A172 (cell line): ENCODE measurements at regions not wholly inside any gene's neighbourhood (a gene's known extent, or its start where the extent isn't known, plus 50 kb on each side); places are given as distances from the start of the nearest gene placed in this dataset.
"Not testable (repeated sequence)": the region's sequence is repeated elsewhere in the genome, so short reads cannot be mapped to it uniquely, and the experiment has no call there.

Experiments used
- DNase-seq: peaks from one replicate; pipeline ENCODE4 v3.0.0-alpha.2; 2015; ENCODE audit warnings: low spot score

DNA sequence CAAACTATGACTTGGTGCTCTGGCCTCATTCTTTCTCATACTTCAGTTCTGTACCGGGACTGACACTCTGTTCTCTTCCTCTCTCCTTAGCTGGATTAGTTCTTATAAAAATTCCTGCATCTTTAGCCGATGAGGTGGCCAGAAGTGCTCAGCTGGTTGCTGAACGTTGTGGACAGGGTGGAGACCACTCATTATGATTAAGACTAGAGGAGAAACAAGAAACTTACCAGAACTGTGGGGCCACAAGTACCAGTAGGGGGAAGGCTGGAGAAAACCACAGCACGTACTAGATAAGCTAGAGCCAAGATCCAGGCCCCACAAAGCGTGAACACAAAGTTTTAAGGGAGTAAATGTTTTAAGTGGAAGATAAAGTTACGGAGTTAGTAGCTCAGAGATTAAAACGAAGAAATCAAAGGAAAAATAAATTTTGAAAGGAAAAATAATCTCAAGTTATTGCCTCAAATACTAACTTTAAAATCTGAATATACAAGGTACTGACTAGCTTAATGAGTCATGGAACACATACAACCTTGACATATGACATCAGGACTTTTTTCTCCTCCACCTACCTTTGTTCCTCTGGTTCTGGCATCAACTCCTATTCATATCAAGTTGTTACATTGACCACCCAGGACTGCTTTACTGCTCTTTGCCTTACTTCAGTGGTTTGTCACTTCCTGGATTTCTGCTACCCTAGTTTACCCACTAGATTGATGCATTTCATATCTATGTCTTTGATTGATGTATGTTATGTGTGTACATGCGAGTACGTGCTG lies 469.0 kb downstream of the TFEC start:
- DNase-seq, result peak; percentile 75

GRCh38 chr7:115559877-115560276 lies 470.7 kb downstream of the TFEC start:
- no peak for DNase-seq

GRCh38 chr7:115558161-115558560 lies 472.4 kb downstream of the TFEC start:
- DNase-seq, result peak; percentile 31

DNA sequence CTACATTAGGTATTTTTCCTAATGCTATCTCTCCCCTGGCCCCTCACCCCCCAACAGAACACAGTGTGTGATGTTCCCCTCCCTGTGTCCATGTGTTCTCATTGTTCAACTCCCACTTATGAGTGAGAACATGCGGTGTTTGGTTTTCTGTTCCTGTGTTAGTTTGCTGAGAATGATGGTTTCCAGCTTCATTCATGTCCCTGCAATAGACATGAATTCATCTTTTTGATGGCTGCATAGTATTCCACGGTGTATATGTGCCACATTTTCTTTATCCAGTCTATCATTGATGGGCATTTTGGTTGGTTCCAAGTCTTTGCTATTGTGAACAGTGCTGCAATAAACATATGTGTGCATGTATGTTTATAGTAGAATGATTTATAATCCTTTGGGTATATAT lies 473.3 kb downstream of the TFEC start:
- DNase-seq, result not testable (repeated sequence)

DNA sequence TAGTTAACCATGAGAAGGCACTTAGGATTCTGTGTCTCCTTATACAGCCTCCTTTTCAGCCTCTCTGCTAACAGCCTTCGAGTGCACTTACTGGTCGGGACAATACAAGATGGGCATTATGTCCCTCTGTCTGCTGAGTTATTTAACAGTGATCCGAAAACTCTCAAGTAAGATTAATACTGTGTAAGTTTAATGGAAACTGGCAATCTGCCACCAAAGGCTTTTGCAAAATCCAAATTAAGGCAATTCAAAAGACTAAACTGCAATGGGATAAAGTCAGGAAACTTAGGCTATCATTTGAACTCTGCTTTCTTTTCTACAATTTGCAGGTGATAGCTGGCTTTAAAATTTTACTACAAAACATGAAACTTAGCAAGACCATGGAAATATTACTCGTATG lies 477.8 kb downstream of the TFEC start:
- no peak for DNase-seq

- DNase-seq, result no peak
Observed at GRCh38 chr7:115549910-115550309, 480.7 kb downstream of the TFEC start.

DNA sequence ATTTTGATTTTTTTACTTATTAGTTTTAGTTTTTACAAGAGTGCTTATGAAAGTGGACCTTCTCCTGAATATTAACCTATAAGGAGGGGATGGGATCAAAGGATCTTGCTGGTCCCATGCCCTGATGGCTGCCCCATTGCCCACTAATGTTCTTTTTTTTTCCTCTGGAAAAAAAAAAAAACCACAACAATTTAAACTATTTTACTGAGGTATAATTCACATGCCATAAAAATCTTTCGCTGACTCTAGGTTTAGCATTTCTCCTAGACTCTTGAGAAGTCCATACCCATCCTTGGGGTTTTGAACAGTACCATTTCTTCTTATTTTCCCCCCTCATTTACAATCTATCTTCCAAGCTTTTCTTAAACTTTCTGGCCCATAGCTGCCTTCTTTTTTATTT lies 481.8 kb downstream of the TFEC start:
- peak; percentile 6 for DNase-seq

DNA sequence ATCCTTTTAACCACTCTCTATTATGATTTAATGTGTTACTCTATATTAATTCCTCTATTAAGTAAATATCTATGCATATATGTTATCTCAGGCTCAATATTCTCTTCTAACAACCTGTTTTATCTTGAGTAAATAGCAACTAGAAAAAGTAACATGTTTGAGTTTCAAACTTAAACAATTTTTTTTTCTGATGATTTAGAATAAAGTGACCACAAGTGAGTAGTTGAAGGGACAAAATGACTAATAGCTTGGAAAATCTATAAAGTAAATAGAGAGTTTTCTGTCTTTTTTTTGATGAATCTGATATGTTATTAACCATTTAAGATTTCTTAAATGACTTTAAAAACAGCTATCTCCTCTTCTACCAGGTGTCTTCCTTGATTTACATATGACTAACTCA lies 483.8 kb downstream of the TFEC start:
- no peak for DNase-seq

DNA sequence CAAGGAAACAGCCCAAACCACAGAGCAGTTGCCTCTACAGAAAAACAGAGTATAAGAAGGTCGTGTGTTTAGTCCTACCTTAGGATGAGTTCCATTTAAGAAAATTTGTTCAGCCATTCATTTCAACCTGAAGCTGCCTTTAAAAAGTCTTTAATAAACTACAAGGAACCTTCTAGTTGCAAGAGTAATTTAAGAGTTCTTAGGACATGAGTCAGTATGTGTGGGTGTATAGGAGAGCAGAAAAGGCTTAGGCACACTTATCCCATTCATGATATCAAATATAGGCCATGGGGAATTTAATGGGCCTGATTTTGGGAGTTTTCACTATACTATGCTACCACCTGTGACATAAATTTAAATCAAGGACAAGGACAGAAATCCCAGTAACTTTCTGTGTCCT lies 496.8 kb downstream of the TFEC start:
- no peak for DNase-seq

GRCh38 chr7:115526278-115526677 lies 504.3 kb downstream of the TFEC start:
- no peak for DNase-seq

DNA sequence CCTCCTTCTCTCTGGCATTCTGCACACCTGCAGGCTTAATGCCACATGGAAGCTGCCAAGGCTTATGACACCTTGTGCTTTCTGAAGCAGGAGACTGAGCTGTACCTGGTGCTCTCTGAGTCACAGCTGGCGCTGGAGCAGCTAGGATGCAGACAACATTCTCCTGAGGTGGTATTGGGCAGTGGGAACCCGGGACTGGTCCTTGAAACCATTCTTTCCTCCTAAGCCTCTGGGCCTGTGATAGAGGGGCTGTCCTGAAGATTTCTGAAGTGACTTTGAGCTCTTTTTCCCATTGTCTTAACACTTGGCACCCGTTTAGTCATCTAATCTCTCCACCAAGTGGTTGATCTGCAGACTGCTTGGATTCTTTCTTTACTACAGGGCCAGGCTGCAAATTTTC lies 508.4 kb downstream of the TFEC start:
- no peak for DNase-seq

DNA sequence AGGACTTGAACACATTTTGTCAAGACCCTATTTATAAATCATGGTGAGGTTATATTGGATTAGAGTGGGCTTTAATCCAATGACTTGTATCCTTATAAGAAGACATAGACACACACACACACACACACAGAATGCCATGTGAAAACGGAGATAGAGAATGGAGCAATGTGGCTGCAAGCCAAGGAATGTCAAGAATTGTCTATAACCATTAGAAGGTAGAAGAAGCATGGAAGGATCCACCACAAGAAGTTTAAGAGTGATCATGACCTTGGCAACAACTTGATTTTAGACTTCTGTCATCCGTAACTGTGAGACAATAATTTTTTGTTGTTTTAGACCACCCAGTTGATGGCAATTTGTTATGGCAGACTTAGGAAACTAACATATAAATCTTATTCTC lies 514.2 kb downstream of the TFEC start:
- no peak for DNase-seq

DNA sequence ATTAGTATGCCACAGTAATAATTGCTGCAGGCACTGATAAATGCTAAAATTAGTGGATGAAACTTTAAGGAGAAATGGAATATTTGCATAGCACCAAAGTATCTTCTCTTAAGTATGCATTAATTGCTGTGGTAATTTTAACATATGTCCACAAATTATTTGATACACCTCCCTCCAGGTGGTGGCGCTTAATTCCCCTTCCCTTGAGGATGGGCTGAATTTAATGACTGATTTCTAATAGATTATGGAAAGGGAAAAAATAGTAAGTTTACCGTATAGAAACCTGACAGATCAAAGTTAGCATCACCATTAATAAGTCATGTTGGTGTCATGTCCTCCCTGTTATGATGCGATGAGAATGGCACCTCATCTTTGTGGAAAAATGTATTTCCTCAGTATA lies 519.2 kb downstream of the TFEC start:
- no peak for DNase-seq

DNA sequence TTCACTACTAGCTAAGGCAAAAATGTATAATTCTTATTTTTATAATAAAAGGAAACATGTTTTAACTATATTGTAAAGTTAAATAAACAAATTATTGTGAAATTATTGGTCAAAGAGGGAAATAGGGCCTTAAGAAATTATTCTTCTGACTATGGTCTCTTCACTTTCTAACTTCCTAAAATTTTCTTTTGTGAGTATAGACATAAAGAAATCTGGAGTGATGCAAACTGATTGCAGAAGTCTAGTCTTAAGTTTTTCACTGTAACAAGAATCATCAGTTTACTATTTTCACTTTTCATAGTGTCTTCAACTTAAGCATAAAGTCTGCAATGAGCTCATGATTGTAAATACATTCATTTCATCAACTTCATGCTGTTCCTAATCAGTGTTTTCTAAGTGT lies 525.4 kb downstream of the TFEC start:
- no peak for DNase-seq

DNA sequence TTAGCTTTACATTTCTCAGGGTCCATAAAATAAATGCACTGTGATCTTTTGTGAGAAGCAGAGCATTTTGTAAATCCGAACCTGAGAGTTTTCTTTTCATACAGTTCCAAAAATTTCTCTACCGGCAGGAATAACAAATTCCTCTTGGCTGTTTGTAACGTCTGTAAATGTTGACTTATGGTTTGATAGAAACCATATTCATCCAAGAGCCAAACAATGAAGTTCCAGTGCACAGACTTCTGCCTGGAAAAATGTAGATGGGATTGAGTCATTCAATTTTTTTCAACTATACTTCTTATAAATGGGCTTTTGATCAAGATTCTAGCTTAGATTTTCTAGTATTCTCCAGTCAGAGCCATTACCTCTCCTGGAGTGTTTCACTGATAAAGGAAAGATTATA lies 530.6 kb downstream of the TFEC start:
- DNase-seq, result no peak

- no peak for DNase-seq
Observed at GRCh38 chr7:115496006-115496405, 534.6 kb downstream of the TFEC start.

GRCh38 chr7:115494529-115495147 lies 535.9 kb downstream of the TFEC start:
- DNase-seq, result no peak

DNA sequence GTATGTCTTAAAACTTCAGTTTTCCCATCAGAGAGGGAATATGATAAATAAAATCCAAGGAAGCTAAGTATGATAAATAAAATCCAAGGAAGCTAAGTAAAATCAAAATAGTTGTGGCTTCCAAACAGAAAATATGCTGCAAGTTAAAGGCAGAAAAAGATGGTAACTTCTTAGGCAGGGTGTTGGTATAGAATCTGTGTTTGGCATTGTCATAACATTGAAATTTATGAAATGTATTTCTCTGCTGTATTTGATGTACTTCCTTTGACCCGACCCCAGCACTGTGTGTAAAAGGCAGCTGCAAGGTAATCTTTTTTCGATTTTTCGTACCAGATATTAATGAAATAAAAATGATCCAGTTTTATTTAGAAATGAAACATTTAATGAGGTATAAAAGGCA lies 537.2 kb downstream of the TFEC start:
- DNase-seq, result no peak

GRCh38 chr7:115491744-115492380 lies 538.7 kb downstream of the TFEC start:
- DNase-seq, result no peak

- no peak for DNase-seq
Observed at GRCh38 chr7:115479448-115479847, 551.1 kb downstream of the TFEC start.

DNA sequence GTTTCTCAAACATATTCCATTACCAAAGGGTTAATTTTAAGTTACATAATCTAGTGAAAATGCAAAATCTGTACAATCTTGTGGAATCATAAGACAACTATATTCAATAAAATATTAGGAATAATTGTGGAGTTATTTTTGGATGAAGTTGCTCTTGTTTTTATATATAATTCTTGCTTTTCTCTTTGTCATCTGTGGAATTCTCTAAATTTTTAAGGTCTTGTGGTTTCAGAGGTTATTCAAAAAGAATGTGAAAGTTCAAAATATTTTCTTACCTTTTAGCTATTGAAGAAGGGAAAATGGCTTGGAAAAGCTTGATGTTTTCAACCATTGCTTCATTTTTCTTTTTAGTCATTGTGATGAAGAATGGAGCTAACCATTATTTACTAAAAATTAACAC lies 552.1 kb downstream of the TFEC start:
- DNase-seq, result no peak

DNA sequence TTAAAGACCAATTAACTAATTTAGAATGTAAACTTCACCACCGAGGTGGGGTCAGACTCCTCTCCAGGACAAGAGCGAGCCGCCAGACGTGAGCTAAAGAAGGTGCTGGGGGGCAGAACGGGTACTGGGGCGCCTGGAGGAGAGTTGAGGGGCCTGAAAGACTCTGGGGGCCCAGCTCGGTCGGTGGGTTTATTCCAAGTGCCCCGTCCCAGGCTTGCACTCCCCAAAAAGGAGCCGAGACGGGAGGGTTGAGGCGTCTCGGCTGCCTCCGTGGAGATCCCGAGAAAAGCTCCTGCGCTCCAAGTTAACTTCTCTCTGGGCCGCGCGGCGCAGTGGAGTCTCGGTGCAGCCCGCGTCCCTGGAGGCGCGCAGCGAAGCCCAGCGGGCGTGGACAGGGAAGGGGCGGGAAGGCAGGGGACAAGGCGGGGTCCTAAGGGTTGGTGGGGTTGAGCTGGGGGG lies 553.3 kb downstream of the TFEC start:
- no peak for DNase-seq

- DNase-seq, result no peak
Observed at GRCh38 chr7:115476671-115477181, 553.8 kb downstream of the TFEC start.
